ENCODE measurements at regions not wholly inside any gene's neighbourhood (a gene's known extent, or its start where the extent isn't known, plus 50 kb on each side); places are given as distances from the start of the nearest gene placed in this dataset.

GRCh38 chr15:87758794-87759418, 497.6 kb downstream of the NTRK3 start:
- Histone ChIP-seq H3K27ac (no peak overlapping the region), H3K4me3 (no peak overlapping the region), H3K9me3 (ENCODE audit: low read depth, low read length) (no peaks in the 10 kb centered on the region), H3K9ac (ENCODE audit: insufficient read length) (no peak overlapping the region), H3K36me3 (ENCODE audit: insufficient read depth, low read length) (no peaks in the 10 kb centered on the region)
- DNase-seq (ENCODE audit: low read depth, low spot score): no peak
- TF ChIP-seq POLR2AphosphoS5 (IDR thresholded peaks at IDR 0.05; ENCODE audit: borderline replicate concordance, low read depth, low read length) (no peak), FOXP2 (optimal IDR thresholded peaks at IDR 0.05; ENCODE audit: control extremely low read depth, extremely low read length, insufficient read depth) (no peak), EZH2 (IDR thresholded peaks at IDR 0.05) (no peak)

- no peaks in the 10 kb centered on the region for H3K36me3 ChIP-seq (ENCODE audit: insufficient read depth, low read length)
- H3K4me3 ChIP-seq: no peak overlapping the region
- no peaks in the 10 kb centered on the region for H3K9me3 ChIP-seq (ENCODE audit: low read depth, low read length)
- no peak overlapping the region for H3K9ac ChIP-seq (ENCODE audit: insufficient read length)
- H3K27ac ChIP-seq: no peak overlapping the region
- DNase-seq (ENCODE audit: low read depth, low spot score): no peak
- TF ChIP-seq POLR2AphosphoS5 (IDR thresholded peaks at IDR 0.05; ENCODE audit: borderline replicate concordance, low read depth, low read length): no peak
- no peak for TF ChIP-seq EZH2 (IDR thresholded peaks at IDR 0.05)
- no peak for TF ChIP-seq FOXP2 (optimal IDR thresholded peaks at IDR 0.05; ENCODE audit: control extremely low read depth, extremely low read length, insufficient read depth)
Observed at GRCh38 chr15:87757084-87757483, 499.5 kb downstream of the NTRK3 start.

DNA sequence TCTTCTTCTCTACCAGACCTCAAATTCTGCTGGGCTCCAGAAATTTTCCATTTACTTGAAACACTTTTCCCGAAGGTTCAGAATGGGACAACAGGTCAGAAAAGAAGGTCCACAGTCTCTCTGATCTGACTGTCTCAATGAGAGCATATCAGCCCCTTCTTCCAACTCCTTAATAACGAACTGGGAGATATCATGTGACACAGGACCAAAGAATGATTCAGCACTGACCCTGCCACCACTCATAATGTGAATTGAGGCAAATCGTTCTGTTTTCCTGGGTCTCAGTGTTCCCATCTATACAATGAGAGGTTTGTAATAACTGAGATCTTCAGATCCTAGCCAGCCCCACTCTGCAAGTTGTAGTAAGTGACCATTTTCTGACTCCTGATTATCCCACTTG, 500.5 kb downstream of the NTRK3 start:
- Histone ChIP-seq H3K36me3 (ENCODE audit: insufficient read depth, low read length) (no peaks in the 10 kb centered on the region), H3K9me3 (ENCODE audit: low read depth, low read length) (no peaks in the 10 kb centered on the region), H3K4me3 (no peak overlapping the region), H3K9ac (ENCODE audit: insufficient read length) (no peak overlapping the region), H3K27ac (no peak overlapping the region)
- TF ChIP-seq FOXP2 (optimal IDR thresholded peaks at IDR 0.05; ENCODE audit: control extremely low read depth, extremely low read length, insufficient read depth): no peak
- TF ChIP-seq EZH2 (IDR thresholded peaks at IDR 0.05): no peak
- TF ChIP-seq POLR2AphosphoS5 (IDR thresholded peaks at IDR 0.05; ENCODE audit: borderline replicate concordance, low read depth, low read length): no peak
- no peak for DNase-seq (ENCODE audit: low read depth, low spot score)

- no peak for TF ChIP-seq POLR2AphosphoS5 (IDR thresholded peaks at IDR 0.05; ENCODE audit: borderline replicate concordance, low read depth, low read length)
- no peak for TF ChIP-seq EZH2 (IDR thresholded peaks at IDR 0.05)
- TF ChIP-seq FOXP2 (optimal IDR thresholded peaks at IDR 0.05; ENCODE audit: control extremely low read depth, extremely low read length, insufficient read depth): no peak
- Histone ChIP-seq H3K27ac (no peak overlapping the region), H3K9ac (ENCODE audit: insufficient read length) (no peak overlapping the region), H3K4me3 (no peak overlapping the region), H3K36me3 (ENCODE audit: insufficient read depth, low read length) (no peaks in the 10 kb centered on the region), H3K9me3 (ENCODE audit: low read depth, low read length) (no peaks in the 10 kb centered on the region)
- DNase-seq (ENCODE audit: low read depth, low spot score): no peak
Observed at GRCh38 chr15:87755226-87755625, 501.3 kb downstream of the NTRK3 start.

DNA sequence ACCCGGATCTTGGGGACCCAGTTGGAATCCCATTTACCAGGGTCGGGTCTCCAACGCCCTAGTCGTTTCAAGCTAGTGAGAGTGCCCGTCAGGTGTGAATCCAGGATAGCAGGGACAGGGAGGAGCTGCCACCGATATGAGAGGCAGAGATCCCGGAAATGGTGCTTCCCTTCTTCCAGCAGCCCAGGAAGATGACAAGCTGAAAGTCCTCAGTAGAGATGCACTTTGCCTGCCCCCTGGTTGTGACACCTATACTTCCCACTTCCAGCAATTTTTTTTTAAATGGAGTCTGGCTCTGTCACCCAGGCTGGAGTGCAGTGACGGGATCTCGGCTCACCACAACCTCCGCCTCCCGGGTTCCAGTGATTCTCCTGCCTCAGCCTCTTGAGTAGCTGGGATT, 503.0 kb downstream of the NTRK3 start:
- no peak for DNase-seq (ENCODE audit: low read depth, low spot score)
- no peak for TF ChIP-seq POLR2AphosphoS5 (IDR thresholded peaks at IDR 0.05; ENCODE audit: borderline replicate concordance, low read depth, low read length)
- no peak for TF ChIP-seq FOXP2 (optimal IDR thresholded peaks at IDR 0.05; ENCODE audit: control extremely low read depth, extremely low read length, insufficient read depth)
- TF ChIP-seq EZH2 (IDR thresholded peaks at IDR 0.05): no peak
- Histone ChIP-seq H3K36me3 (ENCODE audit: insufficient read depth, low read length) (no peaks in the 10 kb centered on the region), H3K4me3 (no peak overlapping the region), H3K9ac (ENCODE audit: insufficient read length) (no peak overlapping the region), H3K27ac (no peak overlapping the region), H3K9me3 (ENCODE audit: low read depth, low read length) (no peaks in the 10 kb centered on the region)

DNA sequence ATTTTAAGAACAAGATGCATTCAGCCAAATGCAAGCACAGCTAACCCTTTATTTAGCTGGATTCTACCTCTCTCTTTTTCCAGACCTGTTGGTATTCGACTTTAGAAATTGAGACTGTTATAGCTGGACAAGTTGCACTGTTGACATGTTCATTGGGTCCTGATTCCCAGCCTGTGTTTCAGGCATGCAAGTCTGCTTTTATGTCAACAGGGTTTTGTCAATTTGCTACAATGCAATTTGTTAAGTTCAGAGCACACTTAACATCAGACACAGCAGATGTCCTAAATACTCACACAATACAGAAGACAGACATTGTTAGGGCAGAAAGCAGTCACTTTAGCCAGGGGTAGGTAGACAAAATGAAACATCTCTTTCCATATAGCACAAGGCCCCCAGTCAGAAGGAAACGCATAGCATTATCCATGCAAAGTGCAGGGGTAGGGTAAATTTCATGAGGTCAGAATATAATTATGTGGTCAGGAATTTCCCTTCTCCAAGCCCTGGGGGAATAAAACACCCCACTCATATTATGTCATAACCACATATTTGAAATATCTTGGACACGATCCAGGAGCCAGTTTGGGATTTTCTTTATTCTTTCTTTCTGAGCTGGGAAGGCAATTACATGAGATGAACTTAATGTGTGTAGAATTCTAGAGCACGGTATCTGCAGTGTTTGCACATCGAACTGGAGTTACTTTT, 504.1 kb downstream of the NTRK3 start:
- DNase-seq (ENCODE audit: low read depth, low spot score): peak; percentile 97
- Histone ChIP-seq H3K9ac (ENCODE audit: insufficient read length) (no peak overlapping the region), H3K9me3 (ENCODE audit: low read depth, low read length) (no peaks in the 10 kb centered on the region), H3K36me3 (ENCODE audit: insufficient read depth, low read length) (no peaks in the 10 kb centered on the region), H3K4me3 (peak overlapping the region; percentile 43), H3K27ac (peak overlapping the region; percentile 68; the same call in 1 of the 2 replicates)
- TF ChIP-seq POLR2AphosphoS5 (IDR thresholded peaks at IDR 0.05; ENCODE audit: borderline replicate concordance, low read depth, low read length): peak; percentile 37; the same call in 1 of the 2 replicates
- no peak for TF ChIP-seq FOXP2 (optimal IDR thresholded peaks at IDR 0.05; ENCODE audit: control extremely low read depth, extremely low read length, insufficient read depth)

- no peak overlapping the region for H3K4me3 ChIP-seq
- H3K36me3 ChIP-seq (ENCODE audit: insufficient read depth, low read length): no peaks in the 10 kb centered on the region
Observed at GRCh38 chr15:87748483-87748882, 508.1 kb downstream of the NTRK3 start.

DNA sequence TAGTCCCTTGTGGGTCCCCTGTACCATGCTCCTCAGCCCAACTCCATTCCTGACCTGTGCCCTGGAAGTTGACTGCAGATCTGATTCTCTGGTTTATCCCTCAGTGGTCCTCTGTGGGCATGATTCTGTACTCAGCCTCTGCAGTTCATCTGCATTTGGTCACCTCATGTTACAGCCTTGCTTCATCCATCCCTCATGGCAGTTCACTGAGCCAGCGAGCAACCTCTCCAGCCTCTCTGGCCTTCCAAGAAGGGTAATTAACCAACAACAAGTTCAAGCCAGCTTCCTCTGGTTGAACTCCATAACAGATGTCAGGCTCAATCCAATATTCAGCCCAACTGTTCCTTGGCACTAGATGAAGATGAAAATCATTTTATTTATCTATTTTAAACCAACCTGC, 509.5 kb downstream of the NTRK3 start:
- Histone ChIP-seq H3K9me3 (ENCODE audit: low read depth, low read length) (no peaks in the 10 kb centered on the region), H3K27ac (no peak overlapping the region)
- TF ChIP-seq EZH2 (IDR thresholded peaks at IDR 0.05) (no peak), FOXP2 (optimal IDR thresholded peaks at IDR 0.05; ENCODE audit: control extremely low read depth, extremely low read length, insufficient read depth) (no peak), POLR2AphosphoS5 (IDR thresholded peaks at IDR 0.05; ENCODE audit: borderline replicate concordance, low read depth, low read length) (no peak)

More at GRCh38 chr15:87748483-87748882, 508.1 kb downstream of the NTRK3 start:
- Histone ChIP-seq H3K9me3 (ENCODE audit: low read depth, low read length) (no peaks in the 10 kb centered on the region), H3K27ac (no peak overlapping the region), H3K9ac (ENCODE audit: insufficient read length) (no peak overlapping the region)
- TF ChIP-seq POLR2AphosphoS5 (IDR thresholded peaks at IDR 0.05; ENCODE audit: borderline replicate concordance, low read depth, low read length) (no peak), FOXP2 (optimal IDR thresholded peaks at IDR 0.05; ENCODE audit: control extremely low read depth, extremely low read length, insufficient read depth) (no peak), EZH2 (IDR thresholded peaks at IDR 0.05) (no peak)
- no peak for DNase-seq (ENCODE audit: low read depth, low spot score)

More for the DNA sequence above, 509.5 kb downstream of the NTRK3 start:
- no peak for DNase-seq (ENCODE audit: low read depth, low spot score)
- H3K4me3 ChIP-seq: no peak overlapping the region
- H3K36me3 ChIP-seq (ENCODE audit: insufficient read depth, low read length): no peaks in the 10 kb centered on the region
- no peak overlapping the region for H3K9ac ChIP-seq (ENCODE audit: insufficient read length)
